COR-L47 (cell line): ENCODE measurements at regions not wholly inside any gene's neighbourhood (a gene's known extent, or its start where the extent isn't known, plus 50 kb on each side); places are given as distances from the start of the nearest gene placed in this dataset.
"Not testable (repeated sequence)": the region's sequence is repeated elsewhere in the genome, so short reads cannot be mapped to it uniquely, and the experiment has no call there.

ENCODE experiments used
- DNase-seq: peaks from one replicate; lab custom pipeline; 2025; lab: John Stamatoyannopoulos, UW

DNA sequence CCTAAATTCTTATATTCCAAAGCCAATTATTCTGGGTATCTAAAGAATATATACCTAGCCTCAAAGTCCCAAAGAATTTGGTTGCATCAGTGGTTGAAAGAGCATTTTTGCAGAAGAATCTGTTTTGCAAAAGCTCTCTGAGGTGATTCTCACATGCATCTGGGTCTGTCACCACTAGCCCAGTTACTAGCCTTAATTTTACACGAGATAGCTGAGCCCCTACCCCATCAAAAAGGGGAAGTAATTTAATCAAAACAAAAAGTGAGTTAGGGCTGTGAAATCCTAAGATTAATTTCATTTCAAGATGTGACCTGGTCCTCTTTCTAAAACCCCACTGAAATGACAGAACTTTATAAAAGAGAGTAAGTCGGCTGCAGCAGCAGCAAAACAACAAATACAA is 53.7 kb upstream of the ZSCAN2 start:
- DNase-seq, result not testable (repeated sequence)

DNA sequence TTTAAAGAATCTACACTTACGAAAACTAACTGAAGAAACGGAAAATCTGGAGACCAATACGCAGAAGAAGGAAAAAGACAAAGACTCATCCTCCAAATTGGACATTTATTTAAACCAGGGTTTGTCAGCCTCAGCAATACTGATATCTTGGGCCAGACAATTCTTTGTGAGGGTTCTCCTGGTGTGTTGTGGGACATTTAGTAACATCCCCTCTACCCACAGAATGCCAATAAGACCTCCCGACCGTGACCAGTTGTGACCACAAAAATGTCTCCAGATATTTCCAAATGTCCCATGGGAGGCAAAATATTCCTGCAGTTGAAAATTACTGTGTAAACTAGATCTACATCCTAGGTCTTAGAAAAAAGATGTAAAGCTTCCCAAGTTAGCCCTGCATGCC is 50.3 kb upstream of the ZSCAN2 start:
- DNase-seq, result not testable (repeated sequence)
